ENCODE measurements at regions not wholly inside any gene's neighbourhood (a gene's known extent, or its start where the extent isn't known, plus 50 kb on each side); places are given as distances from the start of the nearest gene placed in this dataset.

DNA sequence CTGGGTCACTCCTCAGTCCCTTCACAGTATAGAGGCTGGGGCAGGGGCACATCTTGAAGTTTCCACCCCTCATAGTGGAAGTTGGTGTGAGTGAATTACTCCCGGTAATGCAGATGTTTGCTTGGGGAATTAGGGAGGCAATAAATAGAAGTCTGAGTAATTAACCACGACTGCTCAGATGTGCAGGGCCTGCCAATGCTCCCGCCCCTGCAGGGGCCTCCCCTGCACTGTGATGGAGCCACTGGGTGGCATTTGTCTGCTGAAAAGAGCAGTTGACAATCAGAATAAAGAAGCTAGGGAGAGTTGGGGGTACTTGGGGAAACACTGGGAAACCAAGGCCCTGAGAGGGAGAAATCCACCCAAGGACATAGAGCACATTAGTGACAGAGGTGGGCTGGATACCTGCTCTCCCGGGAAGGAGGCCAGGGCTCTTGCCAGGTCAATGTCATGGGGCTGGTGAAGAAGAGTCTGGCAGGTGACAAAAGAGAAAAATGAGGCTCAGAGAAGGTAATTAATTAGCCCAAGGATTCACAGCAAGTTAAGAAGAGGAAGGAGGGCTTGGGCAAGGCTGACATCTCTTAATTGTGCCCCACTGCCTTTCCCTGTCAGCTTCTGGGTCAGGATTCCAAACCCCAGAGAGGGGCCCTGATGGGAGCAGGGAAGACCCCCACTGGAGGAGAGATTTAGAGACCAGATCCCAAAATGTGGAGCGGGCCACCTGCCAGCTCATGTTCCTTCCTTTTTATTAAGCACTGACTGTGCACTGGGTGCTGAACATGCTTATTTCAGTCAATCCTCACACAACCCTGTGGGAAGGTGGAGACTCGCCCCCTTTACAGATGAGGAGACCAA is 436.2 kb downstream of the MATN1 start:
- ChIA-PET POLR2A (no interaction called here), CTCF (no interaction called here)
- H3K27ac ChIP-seq: no peak overlapping the region
- no peak overlapping the region for H3K4me3 ChIP-seq
- TF ChIP-seq ESRRA (IDR thresholded peaks at IDR 0.05; ENCODE audit: borderline replicate concordance, low read length): no peak
- no peak for TF ChIP-seq RNF2 (IDR thresholded peaks at IDR 0.05; ENCODE audit: borderline replicate concordance, low read depth)
- TF ChIP-seq, protein P1, sequence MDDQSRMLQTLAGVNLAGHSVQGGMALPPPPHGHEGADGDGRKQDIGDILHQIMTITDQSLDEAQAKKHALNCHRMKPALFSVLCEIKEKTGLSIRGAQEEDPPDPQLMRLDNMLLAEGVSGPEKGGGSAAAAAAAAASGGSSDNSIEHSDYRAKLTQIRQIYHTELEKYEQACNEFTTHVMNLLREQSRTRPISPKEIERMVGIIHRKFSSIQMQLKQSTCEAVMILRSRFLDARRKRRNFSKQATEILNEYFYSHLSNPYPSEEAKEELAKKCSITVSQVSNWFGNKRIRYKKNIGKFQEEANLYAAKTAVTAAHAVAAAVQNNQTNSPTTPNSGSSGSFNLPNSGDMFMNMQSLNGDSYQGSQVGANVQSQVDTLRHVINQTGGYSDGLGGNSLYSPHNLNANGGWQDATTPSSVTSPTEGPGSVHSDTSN (IDR thresholded peaks at IDR 0.05): no peak
- TF ChIP-seq TP53 (CRISPR knock-in tag; IDR thresholded peaks at IDR 0.05): no peak
- TF ChIP-seq NR3C1 (IDR thresholded peaks at IDR 0.05): no peak
- TF ChIP-seq, protein P2, sequence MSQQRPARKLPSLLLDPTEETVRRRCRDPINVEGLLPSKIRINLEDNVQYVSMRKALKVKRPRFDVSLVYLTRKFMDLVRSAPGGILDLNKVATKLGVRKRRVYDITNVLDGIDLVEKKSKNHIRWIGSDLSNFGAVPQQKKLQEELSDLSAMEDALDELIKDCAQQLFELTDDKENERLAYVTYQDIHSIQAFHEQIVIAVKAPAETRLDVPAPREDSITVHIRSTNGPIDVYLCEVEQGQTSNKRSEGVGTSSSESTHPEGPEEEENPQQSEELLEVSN (IDR thresholded peaks at IDR 0.05; ENCODE audit: borderline replicate concordance, low read depth): no peak
- WGBS (ENCODE audit: missing lambda C conversion rate): 0% methylated on average over 3 of the region's 6 CpGs
- ATAC-seq (no peak), DNase-seq (ENCODE audit: low read depth in 1 of 2, low spot score in 1 of 2) (no peak), FAIRE-seq (no peak)
- H3K9me3 ChIP-seq: no peaks in the 10 kb centered on the region
- H3K4me2 ChIP-seq: no peak overlapping the region
- no peaks in the 10 kb centered on the region for H3K4me1 ChIP-seq

DNA sequence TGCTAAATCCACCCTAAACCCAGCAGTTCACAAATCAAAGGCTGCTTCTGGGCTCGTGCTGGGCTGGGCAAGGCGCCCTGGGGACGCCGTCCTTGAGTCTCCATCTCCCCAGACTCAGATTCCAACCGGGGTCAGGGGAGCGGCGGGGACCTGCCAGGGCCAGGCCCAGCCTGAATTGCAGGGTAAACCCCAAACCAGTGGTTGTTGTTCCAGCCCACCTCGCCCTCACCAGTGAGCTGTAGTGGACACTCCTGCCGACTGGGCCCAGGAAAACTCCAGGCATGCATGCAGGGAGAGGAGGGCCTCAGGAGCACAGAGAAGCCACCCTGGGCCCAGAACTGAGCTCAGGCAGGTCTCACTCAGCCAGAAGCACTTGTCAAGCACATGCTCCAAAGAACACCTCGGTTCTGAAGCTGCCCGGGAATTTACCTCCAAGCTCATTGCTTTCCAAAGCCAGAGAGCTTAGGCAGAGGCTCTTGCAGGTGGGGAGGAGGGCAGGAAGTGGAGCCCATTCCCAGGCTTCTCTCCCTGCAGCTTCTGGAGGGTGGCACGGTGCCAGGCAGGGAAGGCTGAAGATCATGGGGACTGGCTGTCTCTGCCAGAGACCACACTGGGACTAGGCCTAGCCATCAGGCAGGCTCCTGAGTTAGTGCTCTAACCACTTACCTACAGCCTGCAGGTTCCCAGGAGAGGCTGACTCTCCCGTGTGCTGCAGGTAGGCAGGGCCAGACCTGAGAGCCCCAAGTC is 437.0 kb downstream of the MATN1 start:
- FAIRE-seq (no peak), DNase-seq (ENCODE audit: low read depth in 1 of 2, low spot score in 1 of 2) (no peak), ATAC-seq (no peak)
- TF ChIP-seq, protein P1 (IDR thresholded peaks at IDR 0.05): no peak
- no peak for TF ChIP-seq NPAS2 (CRISPR knock-in tag; IDR thresholded peaks at IDR 0.05; ENCODE audit: borderline replicate concordance)
- TF ChIP-seq JUNB (IDR thresholded peaks at IDR 0.05): no peak
- no peak for TF ChIP-seq FOXS1 (CRISPR knock-in tag; IDR thresholded peaks at IDR 0.05)
- no peak for TF ChIP-seq SMC3 (IDR thresholded peaks at IDR 0.05)
- TF ChIP-seq, protein P3, sequence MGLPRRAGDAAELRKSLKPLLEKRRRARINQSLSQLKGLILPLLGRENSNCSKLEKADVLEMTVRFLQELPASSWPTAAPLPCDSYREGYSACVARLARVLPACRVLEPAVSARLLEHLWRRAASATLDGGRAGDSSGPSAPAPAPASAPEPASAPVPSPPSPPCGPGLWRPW (IDR thresholded peaks at IDR 0.05): no peak
- TF ChIP-seq, protein P4, sequence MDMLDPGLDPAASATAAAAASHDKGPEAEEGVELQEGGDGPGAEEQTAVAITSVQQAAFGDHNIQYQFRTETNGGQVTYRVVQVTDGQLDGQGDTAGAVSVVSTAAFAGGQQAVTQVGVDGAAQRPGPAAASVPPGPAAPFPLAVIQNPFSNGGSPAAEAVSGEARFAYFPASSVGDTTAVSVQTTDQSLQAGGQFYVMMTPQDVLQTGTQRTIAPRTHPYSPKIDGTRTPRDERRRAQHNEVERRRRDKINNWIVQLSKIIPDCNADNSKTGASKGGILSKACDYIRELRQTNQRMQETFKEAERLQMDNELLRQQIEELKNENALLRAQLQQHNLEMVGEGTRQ (IDR thresholded peaks at IDR 0.05): no peak
- TF ChIP-seq, protein P5, sequence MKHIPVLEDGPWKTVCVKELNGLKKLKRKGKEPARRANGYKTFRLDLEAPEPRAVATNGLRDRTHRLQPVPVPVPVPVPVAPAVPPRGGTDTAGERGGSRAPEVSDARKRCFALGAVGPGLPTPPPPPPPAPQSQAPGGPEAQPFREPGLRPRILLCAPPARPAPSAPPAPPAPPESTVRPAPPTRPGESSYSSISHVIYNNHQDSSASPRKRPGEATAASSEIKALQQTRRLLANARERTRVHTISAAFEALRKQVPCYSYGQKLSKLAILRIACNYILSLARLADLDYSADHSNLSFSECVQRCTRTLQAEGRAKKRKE (CRISPR knock-in tag; IDR thresholded peaks at IDR 0.05; ENCODE audit: low read depth): no peak
- TF ChIP-seq TP53 (CRISPR knock-in tag; IDR thresholded peaks at IDR 0.05): no peak
- no peak for TF ChIP-seq ESRRA (IDR thresholded peaks at IDR 0.05; ENCODE audit: borderline replicate concordance, low read length)
- TF ChIP-seq, protein P6, sequence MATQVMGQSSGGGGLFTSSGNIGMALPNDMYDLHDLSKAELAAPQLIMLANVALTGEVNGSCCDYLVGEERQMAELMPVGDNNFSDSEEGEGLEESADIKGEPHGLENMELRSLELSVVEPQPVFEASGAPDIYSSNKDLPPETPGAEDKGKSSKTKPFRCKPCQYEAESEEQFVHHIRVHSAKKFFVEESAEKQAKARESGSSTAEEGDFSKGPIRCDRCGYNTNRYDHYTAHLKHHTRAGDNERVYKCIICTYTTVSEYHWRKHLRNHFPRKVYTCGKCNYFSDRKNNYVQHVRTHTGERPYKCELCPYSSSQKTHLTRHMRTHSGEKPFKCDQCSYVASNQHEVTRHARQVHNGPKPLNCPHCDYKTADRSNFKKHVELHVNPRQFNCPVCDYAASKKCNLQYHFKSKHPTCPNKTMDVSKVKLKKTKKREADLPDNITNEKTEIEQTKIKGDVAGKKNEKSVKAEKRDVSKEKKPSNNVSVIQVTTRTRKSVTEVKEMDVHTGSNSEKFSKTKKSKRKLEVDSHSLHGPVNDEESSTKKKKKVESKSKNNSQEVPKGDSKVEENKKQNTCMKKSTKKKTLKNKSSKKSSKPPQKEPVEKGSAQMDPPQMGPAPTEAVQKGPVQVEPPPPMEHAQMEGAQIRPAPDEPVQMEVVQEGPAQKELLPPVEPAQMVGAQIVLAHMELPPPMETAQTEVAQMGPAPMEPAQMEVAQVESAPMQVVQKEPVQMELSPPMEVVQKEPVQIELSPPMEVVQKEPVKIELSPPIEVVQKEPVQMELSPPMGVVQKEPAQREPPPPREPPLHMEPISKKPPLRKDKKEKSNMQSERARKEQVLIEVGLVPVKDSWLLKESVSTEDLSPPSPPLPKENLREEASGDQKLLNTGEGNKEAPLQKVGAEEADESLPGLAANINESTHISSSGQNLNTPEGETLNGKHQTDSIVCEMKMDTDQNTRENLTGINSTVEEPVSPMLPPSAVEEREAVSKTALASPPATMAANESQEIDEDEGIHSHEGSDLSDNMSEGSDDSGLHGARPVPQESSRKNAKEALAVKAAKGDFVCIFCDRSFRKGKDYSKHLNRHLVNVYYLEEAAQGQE (IDR thresholded peaks at IDR 0.05): no peak
- no peak for TF ChIP-seq RCOR1 (IDR thresholded peaks at IDR 0.05; ENCODE audit: low read depth, low read length)
- no peak for TF ChIP-seq POLR2AphosphoS2 (conservative IDR thresholded peaks at IDR 0.05; ENCODE audit: low read length)
- TF ChIP-seq, protein P7, sequence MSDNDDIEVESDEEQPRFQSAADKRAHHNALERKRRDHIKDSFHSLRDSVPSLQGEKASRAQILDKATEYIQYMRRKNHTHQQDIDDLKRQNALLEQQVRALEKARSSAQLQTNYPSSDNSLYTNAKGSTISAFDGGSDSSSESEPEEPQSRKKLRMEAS (IDR thresholded peaks at IDR 0.05): no peak
- TF ChIP-seq PHF8 (IDR thresholded peaks at IDR 0.05; ENCODE audit: borderline replicate concordance, low read depth): no peak
- TF ChIP-seq HDAC2 (IDR thresholded peaks at IDR 0.05): no peak
- no peak for TF ChIP-seq FOSB (CRISPR knock-in tag; IDR thresholded peaks at IDR 0.05)
- CTCF ChIA-PET: no interaction called here
- Histone ChIP-seq H3K27ac (no peak overlapping the region), H3K4me2 (no peak overlapping the region), H3K9me3 (no peaks in the 10 kb centered on the region), H3K4me1 (no peaks in the 10 kb centered on the region), H3K4me3 (no peak overlapping the region)
- 60% methylated on average over 6 of the region's 13 CpGs for WGBS (ENCODE audit: missing lambda C conversion rate)
- POLR2A ChIA-PET: no interaction called here
